ENCODE measurements at regions not wholly inside any gene's neighbourhood (a gene's known extent, or its start where the extent isn't known, plus 50 kb on each side); places are given as distances from the start of the nearest gene placed in this dataset.

- TF ChIP-seq, protein P1, sequence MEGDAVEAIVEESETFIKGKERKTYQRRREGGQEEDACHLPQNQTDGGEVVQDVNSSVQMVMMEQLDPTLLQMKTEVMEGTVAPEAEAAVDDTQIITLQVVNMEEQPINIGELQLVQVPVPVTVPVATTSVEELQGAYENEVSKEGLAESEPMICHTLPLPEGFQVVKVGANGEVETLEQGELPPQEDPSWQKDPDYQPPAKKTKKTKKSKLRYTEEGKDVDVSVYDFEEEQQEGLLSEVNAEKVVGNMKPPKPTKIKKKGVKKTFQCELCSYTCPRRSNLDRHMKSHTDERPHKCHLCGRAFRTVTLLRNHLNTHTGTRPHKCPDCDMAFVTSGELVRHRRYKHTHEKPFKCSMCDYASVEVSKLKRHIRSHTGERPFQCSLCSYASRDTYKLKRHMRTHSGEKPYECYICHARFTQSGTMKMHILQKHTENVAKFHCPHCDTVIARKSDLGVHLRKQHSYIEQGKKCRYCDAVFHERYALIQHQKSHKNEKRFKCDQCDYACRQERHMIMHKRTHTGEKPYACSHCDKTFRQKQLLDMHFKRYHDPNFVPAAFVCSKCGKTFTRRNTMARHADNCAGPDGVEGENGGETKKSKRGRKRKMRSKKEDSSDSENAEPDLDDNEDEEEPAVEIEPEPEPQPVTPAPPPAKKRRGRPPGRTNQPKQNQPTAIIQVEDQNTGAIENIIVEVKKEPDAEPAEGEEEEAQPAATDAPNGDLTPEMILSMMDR (IDR thresholded peaks at IDR 0.05) = no peak
- TF ChIP-seq POLR2A (IDR thresholded peaks at IDR 0.05) = no peak
These were observed 108.7 kb upstream of the SLC38A4 start for GRCh38 chr12:46934374-46935111.

Data from thyroid gland (tissue), 4 donors.